ENCODE measurements at regions not wholly inside any gene's neighbourhood (a gene's known extent, or its start where the extent isn't known, plus 50 kb on each side); places are given as distances from the start of the nearest gene placed in this dataset.

DNA sequence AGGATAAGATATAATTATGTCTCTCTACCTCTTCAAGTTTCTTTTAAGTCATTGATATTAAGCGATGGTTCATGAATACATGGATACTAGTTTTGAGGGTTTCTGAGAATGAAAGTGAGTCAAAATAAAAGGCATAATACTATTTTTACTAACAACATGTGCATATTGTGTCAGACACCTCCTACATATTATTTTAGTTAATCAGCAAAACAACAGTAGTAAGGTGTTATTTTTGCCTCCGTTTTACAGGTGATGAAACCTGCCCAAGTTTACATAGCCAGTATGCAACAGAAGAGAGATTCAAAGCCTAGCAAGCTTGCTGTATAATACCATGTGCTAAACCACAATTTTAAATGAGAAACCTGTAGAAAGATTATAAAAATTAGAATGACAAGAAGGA lies 544.1 kb downstream of the EPHA5 start (continued):
- TF ChIP-seq CTCF (IDR thresholded peaks at IDR 0.05; ENCODE audit: control extremely low read depth in 1 of 3, insufficient read depth in 1 of 3, low read depth in 1 of 3, low read length in 3 of 3) (no peak), SIRT6 (IDR thresholded peaks at IDR 0.05; ENCODE audit: low read length) (no peak), CTBP2 (IDR thresholded peaks at IDR 0.05; ENCODE audit: borderline replicate concordance, insufficient read depth, insufficient read length, low read length) (no peak), POU5F1 (IDR thresholded peaks at IDR 0.05; ENCODE audit: low read depth, low read length) (no peak), CEBPB (IDR thresholded peaks at IDR 0.05; ENCODE audit: low read depth, low read length) (no peak)
